Esophagus muscularis mucosa (tissue), 4 donors: ENCODE measurements at regions not wholly inside any gene's neighbourhood (a gene's known extent, or its start where the extent isn't known, plus 50 kb on each side); places are given as distances from the start of the nearest gene placed in this dataset.

Experiments
- DNase-seq: peaks from one replicate; pipeline ENCODE4 v3.0.0-alpha.2; 2017; ENCODE audit errors: extremely low spot score
- H3K27ac ChIP-seq, 4 donors: fragments of 200-600 bp; sonication (generic); replicated peaks in 1 of 4; 1 replicate in 3 of 4; 2 replicates in 1 of 4; pipeline ENCODE4 v1.5.1; 2016 to 2019; ENCODE audit warnings: mild to moderate bottlenecking in 1 of 4
- H3K27me3 ChIP-seq, 4 donors: fragments of 200-600 bp; sonication (generic); one replicate each; pipeline versions ENCODE4 v1.5.1 to v1.6.0; 2016 to 2019
- H3K36me3 ChIP-seq, 4 donors: fragments of 200-600 bp; sonication (generic); one replicate each; pipeline ENCODE4 v1.5.1; 2016 to 2019
- H3K4me1 ChIP-seq, 4 donors: fragments of 200-600 bp; sonication (generic); one replicate each; pipeline ENCODE4 v1.5.1; 2016 to 2019
- H3K4me3 ChIP-seq, 4 donors: fragments of 200-600 bp; sonication (generic); 1 replicate in 2 of 4; 2 replicates in 2 of 4; pipeline ENCODE4 v1.5.1; 2016 to 2019; ENCODE audit warnings: mild to moderate bottlenecking in 4 of 4, moderate library complexity in 1 of 4
- H3K9me3 ChIP-seq, 4 donors: fragments of 200-600 bp; sonication (generic); 1 replicate in 3 of 4; 2 replicates in 1 of 4; pipeline ENCODE4 v1.5.1; 2016 to 2019
- EP300 ChIP-seq: sonication (generic); formaldehyde crosslinking; IDR thresholded peaks from one replicate; pipeline ENCODE4 v1.6.1; 2017; ENCODE audit warnings: antibody characterized with exemption
- POLR2A ChIP-seq: fragments of 450-650 bp; IDR thresholded peaks from one replicate; pipeline ENCODE4 v1.6.1; 2017; ENCODE audit warnings: antibody characterized with exemption, moderate library complexity, mild to moderate bottlenecking, low read depth
- POLR2AphosphoS5 ChIP-seq, 2 donors: sonication (generic); formaldehyde crosslinking; IDR thresholded peaks; one replicate each; pipeline ENCODE4 v1.6.1; 2017; ENCODE audit warnings: antibody characterized with exemption in 2 of 2
- WGBS: methylation state at CpG from one replicate; pipeline ENCODE4 v1.1.5; 2018; 5-methylcytosine and 5-hydroxymethylcytosine counted together
- intact Hi-C: fragments of 100-400 bp; cut with DNase I; formaldehyde crosslinking; loops from one replicate; pipeline ENCODE4 v1.15.1; 2023
- TF ChIP-seq, protein P1 (sequence below), 3 experiments: fragments of 200-600 bp in 2 of 3; fragments of 450-650 bp in 1 of 3; sonication (generic) in 2 of 3; IDR thresholded peaks; one replicate each; pipeline ENCODE4 v1.5.1; 2017 to 2019; ENCODE audit warnings: antibody characterized with exemption in 3 of 3, mild to moderate bottlenecking in 2 of 3, moderate library complexity in 1 of 3

DNA sequence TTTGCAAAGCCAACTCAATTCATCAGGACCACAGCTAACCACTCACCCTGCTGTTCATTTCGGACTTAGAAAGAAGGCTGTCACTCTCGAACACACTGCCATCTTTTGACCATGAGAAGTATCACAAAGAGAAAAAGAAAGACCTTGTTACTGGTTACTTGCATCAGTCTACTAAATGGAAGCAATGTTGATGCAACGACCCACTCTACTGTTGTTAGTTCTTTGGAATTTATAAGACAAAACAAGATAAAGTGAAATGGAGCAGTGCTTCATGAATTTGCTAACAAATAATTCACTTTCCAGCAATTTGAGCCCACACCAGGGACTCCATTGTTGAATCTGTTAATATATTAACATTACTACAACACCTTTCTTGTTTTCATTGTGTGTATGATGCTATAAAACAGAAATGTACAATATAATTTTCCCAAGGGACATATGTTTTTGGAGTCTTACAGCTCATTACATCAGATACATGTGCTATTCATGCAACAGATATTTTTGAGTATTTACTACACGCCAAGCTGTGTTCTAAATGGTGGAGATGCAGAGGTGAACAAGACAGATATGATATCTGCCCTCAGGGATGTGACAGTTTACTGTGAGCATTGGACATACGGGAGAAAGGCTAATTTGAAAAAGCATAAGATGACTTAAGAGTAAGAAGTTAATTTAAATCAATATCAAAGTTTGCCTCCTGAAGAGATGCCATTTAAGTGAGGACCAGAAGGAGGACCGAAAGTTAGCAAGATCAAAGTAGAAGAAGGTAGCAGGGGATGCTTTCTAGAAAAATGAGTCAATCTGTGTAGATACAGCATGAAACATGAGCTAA lies 87.2 kb downstream of the AREG start:
- Histone ChIP-seq H3K36me3 (no peaks in the 10 kb centered on the region), H3K4me1 (peaks cover 0 to 5% (median 0%) of the 10 kb centered on the region in 4 donors), H3K9me3 (no peaks in the 10 kb centered on the region), H3K4me3 (no peak overlapping the region), H3K27me3 (no peaks in the 10 kb centered on the region), H3K27ac (no peak overlapping the region)
- no peak for DNase-seq
- 56% methylated on average over 6 of the region's 6 CpGs for WGBS
- no peak for TF ChIP-seq EP300
- TF ChIP-seq, protein P1, sequence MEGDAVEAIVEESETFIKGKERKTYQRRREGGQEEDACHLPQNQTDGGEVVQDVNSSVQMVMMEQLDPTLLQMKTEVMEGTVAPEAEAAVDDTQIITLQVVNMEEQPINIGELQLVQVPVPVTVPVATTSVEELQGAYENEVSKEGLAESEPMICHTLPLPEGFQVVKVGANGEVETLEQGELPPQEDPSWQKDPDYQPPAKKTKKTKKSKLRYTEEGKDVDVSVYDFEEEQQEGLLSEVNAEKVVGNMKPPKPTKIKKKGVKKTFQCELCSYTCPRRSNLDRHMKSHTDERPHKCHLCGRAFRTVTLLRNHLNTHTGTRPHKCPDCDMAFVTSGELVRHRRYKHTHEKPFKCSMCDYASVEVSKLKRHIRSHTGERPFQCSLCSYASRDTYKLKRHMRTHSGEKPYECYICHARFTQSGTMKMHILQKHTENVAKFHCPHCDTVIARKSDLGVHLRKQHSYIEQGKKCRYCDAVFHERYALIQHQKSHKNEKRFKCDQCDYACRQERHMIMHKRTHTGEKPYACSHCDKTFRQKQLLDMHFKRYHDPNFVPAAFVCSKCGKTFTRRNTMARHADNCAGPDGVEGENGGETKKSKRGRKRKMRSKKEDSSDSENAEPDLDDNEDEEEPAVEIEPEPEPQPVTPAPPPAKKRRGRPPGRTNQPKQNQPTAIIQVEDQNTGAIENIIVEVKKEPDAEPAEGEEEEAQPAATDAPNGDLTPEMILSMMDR (IDR thresholded peaks at IDR 0.05): peak in 1 of 3 experiments; percentile 15
- intact Hi-C loops: no loop called here

DNA sequence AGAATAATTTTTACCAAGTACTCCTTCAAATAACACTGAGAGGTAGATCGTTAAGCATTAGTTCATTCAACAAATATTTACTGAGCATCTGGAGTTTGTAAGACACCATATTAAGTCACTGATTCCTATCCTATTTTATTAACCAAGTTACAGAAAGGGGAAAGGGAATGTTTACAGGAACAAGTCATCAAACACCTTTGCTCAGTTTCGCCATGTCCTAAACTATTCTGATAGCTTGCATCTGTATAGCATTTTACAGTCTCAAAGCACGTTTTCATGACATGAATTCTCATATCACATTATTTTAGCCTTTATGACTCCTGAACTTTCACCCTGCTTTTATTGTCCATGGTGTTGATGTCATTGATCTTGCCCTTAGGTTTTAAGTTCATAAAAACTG lies 89.2 kb downstream of the AREG start:
- TF ChIP-seq EP300: no peak
- no peak for TF ChIP-seq POLR2A
- TF ChIP-seq, protein P1 (IDR thresholded peaks at IDR 0.05): no peak
- TF ChIP-seq POLR2AphosphoS5 (IDR thresholded peaks at IDR 0.05): no peak
- no peak overlapping the region for H3K27ac ChIP-seq
- 65% methylated on average over 3 of the region's 3 CpGs for WGBS
- peaks cover 0 to 3% (median 0%) of the 10 kb centered on the region in 4 donors for H3K4me1 ChIP-seq
- H3K9me3 ChIP-seq: no peaks in the 10 kb centered on the region
- no peaks in the 10 kb centered on the region for H3K27me3 ChIP-seq
- DNase-seq: no peak
- intact Hi-C loops: no loop called here
- no peak overlapping the region for H3K4me3 ChIP-seq
- H3K36me3 ChIP-seq: no peaks in the 10 kb centered on the region

DNA sequence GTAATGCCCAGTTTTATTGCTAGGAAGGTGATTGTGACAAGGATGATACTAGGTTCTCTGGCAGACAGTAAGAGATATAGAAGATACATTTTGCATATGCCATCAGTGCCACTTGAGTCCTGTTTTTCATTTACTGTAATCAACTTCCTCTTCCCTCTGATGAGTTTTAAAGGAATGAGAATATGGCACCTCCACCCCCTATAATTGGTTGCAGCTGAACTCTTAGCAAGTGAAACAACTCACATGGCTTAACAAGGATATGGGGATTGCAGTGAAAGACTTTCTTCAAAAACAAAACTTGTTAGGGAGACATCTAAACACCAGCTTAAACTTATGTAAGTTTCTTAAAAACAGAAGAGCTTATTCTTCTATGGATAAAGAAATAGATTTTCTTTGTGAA lies 90.0 kb downstream of the AREG start:
- no peak for DNase-seq
- Histone ChIP-seq H3K9me3 (no peaks in the 10 kb centered on the region), H3K27me3 (no peaks in the 10 kb centered on the region), H3K4me3 (no peak overlapping the region), H3K36me3 (no peaks in the 10 kb centered on the region), H3K4me1 (peaks cover 0 to 5% (median 0%) of the 10 kb centered on the region in 4 donors), H3K27ac (no peak overlapping the region)
- TF ChIP-seq POLR2AphosphoS5 (IDR thresholded peaks at IDR 0.05) (no peak), POLR2A (no peak), EP300 (no peak)
- TF ChIP-seq, protein P1 (IDR thresholded peaks at IDR 0.05): no peak
- intact Hi-C loops: no loop called here

DNA sequence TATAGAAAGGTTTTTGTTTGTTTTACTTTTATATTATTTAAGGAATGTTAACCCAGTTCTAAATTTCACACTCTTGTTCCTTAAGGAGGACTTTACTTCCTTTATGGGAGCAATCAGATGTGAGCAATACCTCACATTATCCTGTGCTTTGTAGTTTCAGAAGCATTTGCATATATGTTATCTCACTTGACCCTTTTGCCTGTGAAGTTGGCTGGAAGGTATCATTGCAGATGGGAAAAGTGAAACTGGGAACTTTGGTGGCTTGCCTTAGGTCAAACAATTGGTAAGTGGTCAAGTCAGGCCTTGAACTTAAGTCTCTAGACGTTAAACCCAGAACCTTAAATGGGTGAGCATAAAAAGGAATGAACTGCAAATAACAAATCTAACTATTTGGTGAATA lies 90.6 kb downstream of the AREG start:
- Histone ChIP-seq H3K9me3 (no peaks in the 10 kb centered on the region), H3K27ac (no peak overlapping the region), H3K4me1 (peaks cover 0 to 5% (median 0%) of the 10 kb centered on the region in 4 donors), H3K4me3 (no peak overlapping the region), H3K36me3 (no peaks in the 10 kb centered on the region), H3K27me3 (no peaks in the 10 kb centered on the region)
- DNase-seq: no peak
- 85% methylated on average over 1 of the region's 1 CpG for WGBS
- no peak for TF ChIP-seq POLR2A
- TF ChIP-seq, protein P1 (IDR thresholded peaks at IDR 0.05): no peak
- TF ChIP-seq EP300: no peak
- TF ChIP-seq POLR2AphosphoS5 (IDR thresholded peaks at IDR 0.05): no peak
- intact Hi-C loops: no loop called here

DNA sequence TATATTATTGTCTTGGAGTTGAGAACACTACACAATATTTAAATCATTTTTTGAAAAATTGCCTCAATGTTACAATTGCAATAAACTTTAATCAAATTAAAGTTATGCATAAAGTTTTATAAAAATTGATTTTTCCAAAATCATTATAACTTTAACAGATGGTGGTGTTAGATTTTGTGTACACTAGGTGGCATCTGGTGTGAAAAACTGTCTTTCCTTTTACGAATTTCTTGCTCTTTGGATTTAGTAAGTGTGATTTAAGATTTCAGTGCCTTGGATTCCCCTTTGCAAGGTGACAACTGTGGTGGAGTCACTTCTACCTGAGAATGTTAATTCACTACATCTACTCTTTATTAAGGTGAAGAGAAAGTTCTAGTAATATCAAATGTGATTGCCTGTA lies 91.6 kb downstream of the AREG start:
- Histone ChIP-seq H3K4me3 (no peak overlapping the region), H3K27me3 (no peaks in the 10 kb centered on the region), H3K36me3 (no peaks in the 10 kb centered on the region), H3K27ac (no peak overlapping the region), H3K9me3 (no peaks in the 10 kb centered on the region), H3K4me1 (peaks cover 0 to 7% (median under 1%) of the 10 kb centered on the region in 4 donors)
- TF ChIP-seq, protein P1 (IDR thresholded peaks at IDR 0.05): peak in 2 of 3 experiments; percentile 9 to 17
- no peak for TF ChIP-seq POLR2AphosphoS5 (IDR thresholded peaks at IDR 0.05)
- intact Hi-C loops: no loop called here
- WGBS: 29% methylated on average over 1 of the region's 1 CpG
- DNase-seq: no peak
